Keratinocyte (primary cell): ENCODE measurements at regions not wholly inside any gene's neighbourhood (a gene's known extent, or its start where the extent isn't known, plus 50 kb on each side); places are given as distances from the start of the nearest gene placed in this dataset.

Experiments
- CTCF ChIP-seq, 3 experiments: IDR thresholded peaks in 1 of 3; conservative IDR thresholded peaks in 1 of 3; optimal IDR thresholded peaks in 1 of 3; 2 replicates in 2 of 3; 3 replicates in 1 of 3; pipeline versions ENCODE3 to v1.5.1; 2011; ENCODE audit warnings: low read length in 3 of 3, mild to moderate bottlenecking in 3 of 3, moderate library complexity in 2 of 3, control low read depth in 1 of 3, inconsistent platforms in 1 of 3; ENCODE audit not compliant: insufficient read depth in 2 of 3; ENCODE audit errors: extremely low read depth in 1 of 3
- EZH2 ChIP-seq: IDR thresholded peaks from one replicate; pipeline ENCODE4 v1.6.1; 2012; ENCODE audit warnings: inconsistent platforms, mild to moderate bottlenecking, low read length, moderate library complexity

- TF ChIP-seq CTCF (optimal IDR thresholded peaks at IDR 0.05 in 1 of 3, IDR thresholded peaks at IDR 0.05 in 1 of 3, conservative IDR thresholded peaks at IDR 0.05 in 1 of 3; ENCODE audit: extremely low read depth in 1 of 3, insufficient read depth in 2 of 3, low read length in 3 of 3) (no peak), EZH2 (no peak)
These were observed 268.1 kb upstream of the ATP5MC3 start for GRCh38 chr2:175449616-175450015.
